ACHN (cell line): ENCODE measurements at regions not wholly inside any gene's neighbourhood (a gene's known extent, or its start where the extent isn't known, plus 50 kb on each side); places are given as distances from the start of the nearest gene placed in this dataset.
"Not testable (repeated sequence)": the region's sequence is repeated elsewhere in the genome, so short reads cannot be mapped to it uniquely, and the experiment has no call there.

Experiments used
- DNase-seq: peaks from one replicate; pipeline ENCODE4 v3.0.0-alpha.2; 2015
- in situ Hi-C: cut with HindIII; loops from 2 replicates; pipeline ENCODE4 v1.10.0; 2017; ENCODE audit warnings: low sequenced_read_pairs, low pct_ligation_motif_present, low pct_unique_long_range_greater_than_20kb

- no peak for DNase-seq
- in situ Hi-C loops, result no loop called here
Measured at GRCh38 chr7:7014827-7015595, 167.3 kb upstream of the C1GALT1 start.

GRCh38 chr7:7017707-7018280 lies 164.6 kb upstream of the C1GALT1 start:
- in situ Hi-C loops, result no loop called here
- DNase-seq, result no peak

GRCh38 chr7:7018290-7018689 lies 164.1 kb upstream of the C1GALT1 start:
- no peak for DNase-seq
- in situ Hi-C loops, result no loop called here

- in situ Hi-C loops, result no loop called here
- DNase-seq, result no peak
Measured at GRCh38 chr7:7032221-7032620, 150.1 kb upstream of the C1GALT1 start.

GRCh38 chr7:7035851-7036250 lies 146.5 kb upstream of the C1GALT1 start:
- DNase-seq, result no peak
- in situ Hi-C loops, result no loop called here

- in situ Hi-C loops, DNase-seq: not testable (repeated sequence)
Measured at GRCh38 chr7:7042286-7042893, 140.0 kb upstream of the C1GALT1 start.

- in situ Hi-C loops, result no loop called here
- DNase-seq, result no peak
Measured at GRCh38 chr7:7044806-7045205, 137.5 kb upstream of the C1GALT1 start.

GRCh38 chr7:7048213-7048612 lies 134.1 kb upstream of the C1GALT1 start:
- in situ Hi-C loops, result no loop called here
- no peak for DNase-seq

GRCh38 chr7:7051206-7051877 lies 131.0 kb upstream of the C1GALT1 start:
- DNase-seq, result no peak
- in situ Hi-C loops, result no loop called here

GRCh38 chr7:7054252-7054830 lies 128.0 kb upstream of the C1GALT1 start:
- no peak for DNase-seq
- in situ Hi-C loops, result no loop called here

- DNase-seq, result no peak
- in situ Hi-C loops, result no loop called here
Measured at GRCh38 chr7:7060828-7061599, 121.3 kb upstream of the C1GALT1 start.

GRCh38 chr7:7077945-7078344 lies 104.4 kb upstream of the C1GALT1 start:
- in situ Hi-C loops, result no loop called here
- DNase-seq, result no peak

- in situ Hi-C loops, result no loop called here
- no peak for DNase-seq
Measured at GRCh38 chr7:7080802-7081201, 101.5 kb upstream of the C1GALT1 start.

- no peak for DNase-seq
- in situ Hi-C loops, result no loop called here
Measured at GRCh38 chr7:7090460-7090859, 91.9 kb upstream of the C1GALT1 start.

GRCh38 chr7:7098280-7098818 lies 84.0 kb upstream of the C1GALT1 start:
- in situ Hi-C loops, result no loop called here
- no peak for DNase-seq

- in situ Hi-C loops, result no loop called here
- DNase-seq, result peak; percentile 99
Measured at GRCh38 chr7:7099584-7100014, 82.7 kb upstream of the C1GALT1 start.

- DNase-seq, result no peak
- in situ Hi-C loops, result no loop called here
Measured at GRCh38 chr7:7100432-7100849, 81.9 kb upstream of the C1GALT1 start.

- in situ Hi-C loops, result no loop called here
Measured at GRCh38 chr7:7102906-7103305, 79.4 kb upstream of the C1GALT1 start.

More at GRCh38 chr7:7102906-7103305, 79.4 kb upstream of the C1GALT1 start:
- no peak for DNase-seq
